ENCODE measurements at regions not wholly inside any gene's neighbourhood (a gene's known extent, or its start where the extent isn't known, plus 50 kb on each side); places are given as distances from the start of the nearest gene placed in this dataset.

GRCh38 chr18:56086176-56086575 lies 498.2 kb upstream of the TCF4 start:
- TF ChIP-seq CTCF (IDR thresholded peaks at IDR 0.05) (no peak), POLR2AphosphoS5 (IDR thresholded peaks at IDR 0.05) (no peak), POLR2A (IDR thresholded peaks at IDR 0.05) (no peak), EP300 (IDR thresholded peaks at IDR 0.05) (no peak)
